Breast epithelium (tissue), 3 donors: ENCODE measurements at regions not wholly inside any gene's neighbourhood (a gene's known extent, or its start where the extent isn't known, plus 50 kb on each side); places are given as distances from the start of the nearest gene placed in this dataset.

Experiments used
- POLR2AphosphoS5 ChIP-seq, 3 donors: sonication (generic); formaldehyde crosslinking; IDR thresholded peaks; one replicate each; pipeline ENCODE4 v1.6.1; 2017; ENCODE audit warnings: antibody characterized with exemption in 3 of 3
- TF ChIP-seq, protein P1 (sequence below), 3 donors: fragments of 450-650 bp; IDR thresholded peaks; one replicate each; pipeline ENCODE4 v1.5.1; 2016 to 2017; ENCODE audit warnings: antibody characterized with exemption in 3 of 3, mild to moderate bottlenecking in 3 of 3, moderate library complexity in 3 of 3

DNA sequence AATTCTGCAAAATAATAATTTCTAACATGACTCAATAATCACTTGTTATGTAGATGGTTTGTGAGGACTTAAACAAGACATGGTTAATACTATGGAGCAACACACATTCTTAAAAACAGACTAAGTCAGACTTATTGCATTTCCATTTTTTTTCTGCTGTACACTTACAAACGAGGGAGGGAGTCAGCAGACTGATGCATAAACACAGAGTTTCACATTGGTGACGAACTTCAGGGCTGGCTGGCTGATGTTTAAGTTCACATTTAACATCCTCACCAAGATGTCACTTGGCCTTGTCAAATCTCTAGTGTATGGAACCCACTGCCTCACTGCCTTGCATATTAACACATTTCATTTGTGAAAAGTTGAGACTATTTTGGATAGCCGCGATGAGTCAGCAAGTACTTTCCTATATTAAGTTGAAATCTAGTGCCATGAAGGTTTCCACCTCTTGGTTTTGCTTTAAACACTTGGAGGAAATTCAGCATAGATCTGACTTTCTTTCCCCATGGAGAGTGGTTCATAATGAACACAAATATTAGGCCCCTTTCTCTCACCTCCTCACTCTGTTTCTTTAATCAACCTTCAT is 337.5 kb upstream of the RUNX1 start:
- TF ChIP-seq, protein P1, sequence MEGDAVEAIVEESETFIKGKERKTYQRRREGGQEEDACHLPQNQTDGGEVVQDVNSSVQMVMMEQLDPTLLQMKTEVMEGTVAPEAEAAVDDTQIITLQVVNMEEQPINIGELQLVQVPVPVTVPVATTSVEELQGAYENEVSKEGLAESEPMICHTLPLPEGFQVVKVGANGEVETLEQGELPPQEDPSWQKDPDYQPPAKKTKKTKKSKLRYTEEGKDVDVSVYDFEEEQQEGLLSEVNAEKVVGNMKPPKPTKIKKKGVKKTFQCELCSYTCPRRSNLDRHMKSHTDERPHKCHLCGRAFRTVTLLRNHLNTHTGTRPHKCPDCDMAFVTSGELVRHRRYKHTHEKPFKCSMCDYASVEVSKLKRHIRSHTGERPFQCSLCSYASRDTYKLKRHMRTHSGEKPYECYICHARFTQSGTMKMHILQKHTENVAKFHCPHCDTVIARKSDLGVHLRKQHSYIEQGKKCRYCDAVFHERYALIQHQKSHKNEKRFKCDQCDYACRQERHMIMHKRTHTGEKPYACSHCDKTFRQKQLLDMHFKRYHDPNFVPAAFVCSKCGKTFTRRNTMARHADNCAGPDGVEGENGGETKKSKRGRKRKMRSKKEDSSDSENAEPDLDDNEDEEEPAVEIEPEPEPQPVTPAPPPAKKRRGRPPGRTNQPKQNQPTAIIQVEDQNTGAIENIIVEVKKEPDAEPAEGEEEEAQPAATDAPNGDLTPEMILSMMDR (IDR thresholded peaks at IDR 0.05), result no peak
- TF ChIP-seq POLR2AphosphoS5 (IDR thresholded peaks at IDR 0.05), result no peak
